ENCODE measurements at regions not wholly inside any gene's neighbourhood (a gene's known extent, or its start where the extent isn't known, plus 50 kb on each side); places are given as distances from the start of the nearest gene placed in this dataset.

DNA sequence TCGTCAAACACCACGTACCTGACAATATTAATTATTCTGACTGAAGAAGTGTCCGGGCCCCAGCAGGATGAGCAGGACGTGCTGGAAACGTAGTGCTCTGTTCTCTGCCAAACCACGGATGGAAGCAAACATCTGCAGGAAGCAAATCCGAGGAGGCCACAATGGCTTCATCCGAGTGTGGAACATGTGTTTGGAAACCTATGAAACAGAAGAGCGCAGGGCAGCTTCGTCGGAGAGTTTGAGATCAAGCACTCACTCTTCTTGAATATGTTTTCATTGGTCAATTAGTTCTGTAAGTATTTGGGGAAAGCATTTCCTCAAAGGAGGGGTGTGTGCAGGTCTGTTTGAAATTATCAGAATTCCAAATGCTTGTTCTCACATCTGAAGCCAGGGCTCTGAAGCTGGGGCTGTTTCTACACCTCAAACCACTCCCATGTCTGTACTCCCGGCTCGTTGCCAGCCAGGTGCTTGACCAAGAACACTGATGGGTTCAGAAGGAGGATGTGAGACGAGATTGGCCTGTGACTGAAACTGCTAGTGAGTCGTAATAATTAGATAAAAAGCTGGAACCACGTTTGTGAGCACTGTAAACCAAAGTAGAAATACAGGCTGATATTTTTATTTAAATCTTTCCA lies 356.6 kb upstream of the SALL3 start:
- no peak for DNase-seq

GRCh38 chr18:78624646-78625279 lies 354.9 kb upstream of the SALL3 start:
- DNase-seq = no peak

- no peak for DNase-seq
Measured at GRCh38 chr18:78625847-78626246, 353.8 kb upstream of the SALL3 start.

- DNase-seq = no peak
Measured at GRCh38 chr18:78627551-78628346, 351.9 kb upstream of the SALL3 start.

DNA sequence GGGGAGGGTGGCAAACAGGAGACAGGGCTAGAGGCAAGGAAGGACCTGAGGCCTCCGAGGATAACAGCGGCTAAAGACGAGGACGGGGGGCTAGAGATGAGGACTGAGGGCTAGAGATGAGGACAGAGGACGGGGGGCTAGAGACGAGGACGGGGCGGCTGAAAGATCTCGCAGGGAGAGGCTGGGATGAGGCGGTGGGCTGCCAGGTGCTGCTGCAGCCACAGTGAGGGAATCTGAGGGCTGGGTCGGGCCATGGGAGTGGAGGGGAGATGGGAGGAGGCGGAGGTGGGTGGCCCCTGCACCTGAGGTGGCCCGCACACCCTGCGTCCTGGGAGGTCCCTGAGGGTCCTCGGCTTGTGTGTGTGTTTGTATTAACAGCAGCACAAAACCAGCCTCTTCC lies 350.2 kb upstream of the SALL3 start:
- no peak for DNase-seq

GRCh38 chr18:78630356-78630755 lies 349.3 kb upstream of the SALL3 start:
- DNase-seq = no peak

DNA sequence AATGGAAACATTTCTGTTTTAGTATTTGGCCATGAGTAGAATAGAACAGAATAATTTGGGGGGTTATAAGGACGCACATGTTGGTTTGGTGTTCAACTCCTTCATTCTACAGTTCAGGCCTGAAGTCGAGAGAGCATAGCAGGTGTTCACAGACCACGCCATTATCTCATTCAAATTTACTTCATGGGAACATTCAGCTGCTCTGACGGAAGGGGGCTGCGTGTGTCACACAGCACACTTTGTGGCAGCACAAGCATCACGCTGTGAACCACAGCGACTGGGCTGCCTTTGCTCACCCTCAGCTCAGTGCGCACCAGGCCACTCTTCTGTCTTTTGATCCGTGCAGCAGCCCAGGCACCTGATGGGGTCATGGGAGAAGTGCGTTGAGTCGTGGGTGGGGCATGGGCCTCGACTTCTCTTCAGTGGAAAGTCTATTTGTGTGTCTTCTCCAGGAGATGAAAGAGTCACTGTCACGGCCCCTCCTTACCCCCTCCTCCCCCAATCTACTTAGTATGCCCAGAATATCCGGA lies 348.6 kb upstream of the SALL3 start:
- no peak for DNase-seq

GRCh38 chr18:78632111-78632541 lies 347.5 kb upstream of the SALL3 start:
- no peak for DNase-seq

- no peak for DNase-seq
Measured at GRCh38 chr18:78634061-78634696, 345.4 kb upstream of the SALL3 start.

DNA sequence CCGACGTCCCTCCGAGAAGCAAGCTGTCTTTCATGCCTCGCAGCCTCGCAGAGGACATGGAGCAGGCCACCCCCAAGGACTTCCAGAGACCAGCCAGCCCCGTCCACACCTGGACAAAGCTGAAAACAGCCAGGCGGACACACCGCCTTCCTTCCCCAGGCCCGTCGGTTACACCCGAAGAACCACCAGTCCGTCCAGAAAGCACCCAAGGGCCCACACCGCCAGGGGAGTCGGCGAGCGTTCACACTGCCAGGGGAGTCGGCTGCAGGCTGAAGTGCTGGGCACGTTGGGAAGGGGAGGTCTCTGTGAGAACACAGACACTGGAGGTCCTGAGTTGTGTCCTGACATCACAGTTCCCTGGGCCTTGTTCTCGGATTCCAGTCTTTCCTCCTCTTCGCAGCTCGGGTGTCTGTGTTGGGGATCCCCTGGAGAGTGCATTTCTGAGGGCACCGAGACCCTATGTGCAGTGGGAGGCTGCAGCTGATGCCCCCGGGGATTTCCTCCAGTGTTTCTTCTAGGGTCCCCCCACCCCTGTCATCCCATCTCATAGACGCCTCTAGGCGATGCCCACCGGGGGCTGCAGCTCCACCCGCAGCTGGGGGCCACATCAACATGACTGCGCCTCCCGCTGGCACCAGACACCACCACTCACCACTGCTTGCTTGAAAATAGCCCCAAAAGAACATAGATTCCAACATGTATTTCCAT lies 344.4 kb upstream of the SALL3 start:
- DNase-seq = no peak

DNA sequence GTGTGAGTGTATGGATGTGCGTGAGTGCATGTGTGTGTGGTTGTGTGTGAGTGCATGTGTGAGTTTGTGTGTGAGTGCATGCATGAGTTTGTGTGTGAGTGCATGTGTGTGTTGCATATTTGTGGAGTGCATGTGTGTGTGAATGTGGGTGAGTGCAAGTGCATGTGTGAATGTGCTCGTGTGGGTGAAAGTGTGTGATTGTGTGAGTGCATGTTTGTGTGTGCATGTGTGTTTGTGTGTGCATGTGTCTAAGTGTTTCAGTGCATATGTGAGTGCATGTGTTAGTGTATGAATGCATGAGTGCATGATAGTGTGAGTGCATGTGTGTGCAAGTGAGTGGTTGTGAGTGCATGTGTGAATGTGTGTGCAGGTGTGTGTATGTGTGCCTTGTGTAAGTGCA lies 343.4 kb upstream of the SALL3 start:
- no peak for DNase-seq

DNA sequence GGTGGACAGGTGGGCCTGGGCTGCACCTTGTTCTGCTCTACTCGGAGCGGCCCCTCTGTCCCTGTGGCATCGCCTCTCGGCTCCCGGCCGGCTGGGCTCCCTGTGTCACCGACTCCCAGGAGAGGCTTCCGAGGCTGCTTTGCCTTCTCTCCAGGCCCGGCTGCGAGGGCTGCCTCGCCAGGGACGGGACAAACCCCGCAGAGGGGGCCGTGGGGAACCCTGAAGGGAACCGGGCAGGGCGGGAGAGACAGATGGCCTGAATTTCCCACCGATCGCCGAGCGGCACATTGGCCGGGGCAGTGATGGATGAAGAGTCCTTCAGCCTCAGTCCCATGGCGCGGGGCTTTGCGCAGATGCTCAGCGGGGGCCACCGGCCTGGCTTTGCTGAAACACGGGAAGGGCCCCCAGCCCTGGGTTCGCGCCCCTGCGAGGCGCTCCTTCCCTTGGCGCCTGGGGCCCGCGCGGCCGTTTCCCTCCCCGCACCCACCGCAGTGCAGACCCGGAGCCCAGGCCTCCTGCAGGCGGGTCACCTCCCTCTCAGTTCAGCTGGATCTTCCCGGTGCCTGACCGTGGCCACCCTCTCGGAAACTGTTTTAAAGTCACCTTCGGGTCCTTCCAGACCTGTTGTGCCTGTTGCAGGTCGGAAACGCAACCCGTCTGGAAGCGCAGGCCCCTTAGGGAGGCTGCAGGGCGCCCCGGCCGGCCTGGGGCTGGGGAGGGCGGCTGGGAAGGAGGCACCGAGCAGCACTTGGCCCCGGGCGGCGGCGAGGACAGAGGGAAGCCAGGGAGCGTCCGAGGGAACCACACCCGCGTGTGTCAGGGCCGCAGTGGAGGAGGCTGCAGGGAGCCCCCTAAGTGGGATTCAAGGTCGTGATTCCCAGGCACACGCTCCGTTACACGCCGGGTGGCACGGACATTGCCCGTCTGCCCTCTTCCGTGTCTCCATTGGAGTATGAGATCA lies 341.9 kb upstream of the SALL3 start:
- no peak for DNase-seq

GRCh38 chr18:78639006-78639950 lies 340.3 kb upstream of the SALL3 start:
- no peak for DNase-seq

- no peak for DNase-seq
Measured at GRCh38 chr18:78640246-78640995, 339.2 kb upstream of the SALL3 start.

DNA sequence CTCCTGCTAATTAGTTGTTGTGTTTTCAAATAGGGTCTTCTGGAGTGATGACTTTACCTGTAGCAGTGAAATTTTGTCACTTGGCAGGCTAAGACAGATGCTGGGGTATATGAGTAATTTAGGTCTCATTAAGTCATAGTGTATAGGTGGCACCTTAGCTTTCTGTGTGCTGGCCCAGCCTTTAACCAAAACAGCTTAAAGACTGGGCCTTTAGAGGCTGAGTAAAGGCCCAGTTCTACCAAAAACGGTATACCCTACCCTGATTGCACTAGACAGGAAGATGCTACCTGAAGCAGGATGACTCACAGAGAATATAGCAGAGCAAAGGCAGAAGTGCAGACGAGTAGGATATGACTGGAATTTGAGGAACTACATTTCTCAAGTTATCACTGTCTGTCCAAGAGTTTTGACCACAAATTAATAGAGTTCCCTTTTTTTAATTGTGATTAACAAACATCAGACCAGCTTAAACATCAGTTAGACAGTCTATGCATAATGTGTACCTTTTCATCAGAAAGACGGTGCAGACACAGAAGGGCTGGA lies 337.9 kb upstream of the SALL3 start:
- no peak for DNase-seq

GRCh38 chr18:78642296-78642951 lies 337.2 kb upstream of the SALL3 start:
- DNase-seq = no peak

DNA sequence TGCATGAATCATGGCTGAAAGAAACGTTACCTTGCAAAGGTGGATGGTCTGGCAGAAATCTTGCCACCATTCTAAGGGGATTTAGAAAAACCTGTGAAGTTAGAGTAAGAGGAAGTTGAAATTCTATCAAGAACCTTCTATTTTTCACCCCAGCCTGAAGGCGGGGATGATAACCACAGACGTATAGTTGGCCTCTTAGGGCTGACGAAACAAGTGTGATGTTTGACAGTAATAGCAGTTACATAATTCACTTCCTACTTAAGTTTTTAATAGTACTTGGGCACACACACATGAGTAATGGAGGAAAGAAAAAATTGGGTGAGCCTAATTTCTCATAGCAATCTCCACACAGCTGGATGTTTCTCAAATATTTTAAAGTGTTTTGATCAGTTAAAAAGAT lies 336.6 kb upstream of the SALL3 start:
- DNase-seq = no peak

DNA sequence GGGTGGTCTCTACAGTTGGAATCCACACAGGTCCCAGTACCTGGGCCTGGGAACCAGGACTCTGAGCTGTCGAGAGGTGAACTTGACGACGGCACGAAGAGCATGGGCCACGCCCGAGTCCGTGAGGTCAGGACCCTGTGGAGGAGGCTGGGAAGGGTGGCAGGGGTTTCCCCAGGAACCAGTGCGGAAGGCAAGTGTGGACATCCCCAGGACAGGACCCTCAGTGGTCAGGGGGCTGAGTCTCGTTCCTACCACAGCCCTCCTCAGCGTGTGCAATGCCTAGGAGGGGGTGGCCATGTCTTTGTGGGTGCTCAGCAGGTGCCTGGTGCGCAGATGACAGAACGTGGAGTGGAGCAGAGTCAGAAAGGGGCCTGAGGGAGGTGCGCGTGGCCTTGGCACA lies 335.6 kb upstream of the SALL3 start:
- DNase-seq = no peak

GRCh38 chr18:78645216-78645615 lies 334.4 kb upstream of the SALL3 start:
- no peak for DNase-seq

Measured in stimulated activated CD4-positive, alpha-beta T cell treated with anti-CD3 and anti-CD28 coated beads, Interleukin-15, amount 100 ng/mL, for 24 hours (primary cell).